Hepatocyte (in vitro differentiated cells): ENCODE measurements at regions not wholly inside any gene's neighbourhood (a gene's known extent, or its start where the extent isn't known, plus 50 kb on each side); places are given as distances from the start of the nearest gene placed in this dataset.

Source experiments
- EZH2 ChIP-seq: fragments of 200-600 bp; sonication (generic); IDR thresholded peaks from 2 replicates; pipeline ENCODE4 v1.6.1; 2016; ENCODE audit warnings: antibody characterized with exemption, mild to moderate bottlenecking, borderline replicate concordance
- EZH2phosphoT487 ChIP-seq: fragments of 200-600 bp; sonication (generic); IDR thresholded peaks from one replicate; pipeline ENCODE4 v1.6.1; 2018; ENCODE audit warnings: antibody characterized with exemption, mild to moderate bottlenecking, low read depth, moderate library complexity; ENCODE audit not compliant: unreplicated experiment, severe bottlenecking
- TF ChIP-seq, protein P1 (sequence below): fragments of 200-600 bp; sonication (generic); IDR thresholded peaks from 2 replicates; pipeline ENCODE4 v1.5.1; 2016; ENCODE audit warnings: antibody characterized with exemption, mild to moderate bottlenecking; ENCODE audit not compliant: poor library complexity

DNA sequence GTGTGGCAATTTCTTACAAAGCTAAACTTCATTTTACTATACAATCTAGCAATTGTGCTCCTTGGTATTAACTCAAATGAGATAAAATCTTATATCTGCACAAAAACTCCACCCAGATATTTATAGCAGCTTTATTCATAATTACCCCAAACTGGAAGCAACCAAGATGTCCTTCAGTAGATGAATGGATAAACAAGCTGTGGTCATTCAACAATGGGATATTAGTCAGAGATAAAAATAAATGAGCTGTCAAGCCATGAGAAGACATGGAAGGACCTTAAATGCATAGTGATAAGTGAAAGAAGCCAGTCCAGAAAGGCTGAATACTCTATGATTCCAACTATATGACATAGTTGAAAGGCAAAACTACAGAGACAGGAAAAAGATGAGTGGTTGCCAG, 98.9 kb upstream of the BMP2 start:
- TF ChIP-seq EZH2phosphoT487 (no peak), EZH2 (no peak)
- TF ChIP-seq, protein P1, sequence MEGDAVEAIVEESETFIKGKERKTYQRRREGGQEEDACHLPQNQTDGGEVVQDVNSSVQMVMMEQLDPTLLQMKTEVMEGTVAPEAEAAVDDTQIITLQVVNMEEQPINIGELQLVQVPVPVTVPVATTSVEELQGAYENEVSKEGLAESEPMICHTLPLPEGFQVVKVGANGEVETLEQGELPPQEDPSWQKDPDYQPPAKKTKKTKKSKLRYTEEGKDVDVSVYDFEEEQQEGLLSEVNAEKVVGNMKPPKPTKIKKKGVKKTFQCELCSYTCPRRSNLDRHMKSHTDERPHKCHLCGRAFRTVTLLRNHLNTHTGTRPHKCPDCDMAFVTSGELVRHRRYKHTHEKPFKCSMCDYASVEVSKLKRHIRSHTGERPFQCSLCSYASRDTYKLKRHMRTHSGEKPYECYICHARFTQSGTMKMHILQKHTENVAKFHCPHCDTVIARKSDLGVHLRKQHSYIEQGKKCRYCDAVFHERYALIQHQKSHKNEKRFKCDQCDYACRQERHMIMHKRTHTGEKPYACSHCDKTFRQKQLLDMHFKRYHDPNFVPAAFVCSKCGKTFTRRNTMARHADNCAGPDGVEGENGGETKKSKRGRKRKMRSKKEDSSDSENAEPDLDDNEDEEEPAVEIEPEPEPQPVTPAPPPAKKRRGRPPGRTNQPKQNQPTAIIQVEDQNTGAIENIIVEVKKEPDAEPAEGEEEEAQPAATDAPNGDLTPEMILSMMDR = no peak
